Smooth muscle cell (in vitro differentiated cells): ENCODE measurements at regions not wholly inside any gene's neighbourhood (a gene's known extent, or its start where the extent isn't known, plus 50 kb on each side); places are given as distances from the start of the nearest gene placed in this dataset.

Experiments
- DNase-seq: peaks from one replicate; lab custom pipeline; 2025; ENCODE audit not compliant: unreplicated experiment; lab: John Stamatoyannopoulos, UW
- H2AFZ ChIP-seq: fragments of 200-600 bp; sonication (generic); 2 replicates; pipeline ENCODE4 v1.6.0; 2016; ENCODE audit warnings: antibody characterized with exemption, low read depth, mild to moderate bottlenecking
- H3F3A ChIP-seq: fragments of 200-600 bp; sonication (generic); 2 replicates; pipeline ENCODE4 v1.6.0; 2017; ENCODE audit warnings: antibody characterized with exemption, low read depth
- H3K27ac ChIP-seq: fragments of 200-600 bp; sonication (generic); 2 replicates; pipeline ENCODE4 v1.5.1; 2016; ENCODE audit warnings: low read depth, mild to moderate bottlenecking
- H3K27me3 ChIP-seq: fragments of 200-600 bp; sonication (generic); 2 replicates; pipeline ENCODE4 v1.6.1; 2016; ENCODE audit warnings: low read depth, mild to moderate bottlenecking
- H3K36me3 ChIP-seq: fragments of 200-600 bp; sonication (generic); 2 replicates; pipeline ENCODE4 v1.5.1; 2016; ENCODE audit warnings: low read depth
- H3K4me1 ChIP-seq: fragments of 200-600 bp; sonication (generic); 2 replicates; pipeline ENCODE4 v1.5.1; 2016; ENCODE audit warnings: low read depth
- H3K4me2 ChIP-seq: fragments of 200-600 bp; sonication (generic); 2 replicates; pipeline ENCODE4 v1.6.0; 2016; ENCODE audit warnings: mild to moderate bottlenecking
- H3K4me3 ChIP-seq: fragments of 200-600 bp; sonication (generic); 2 replicates; pipeline ENCODE4 v1.5.1; 2016; ENCODE audit warnings: mild to moderate bottlenecking
- H3K79me2 ChIP-seq: fragments of 200-600 bp; sonication (generic); 2 replicates; pipeline ENCODE4 v1.6.0; 2016; ENCODE audit warnings: low read depth, mild to moderate bottlenecking
- H3K9ac ChIP-seq: fragments of 200-600 bp; sonication (generic); 2 replicates; pipeline ENCODE4 v1.6.0; 2016; ENCODE audit warnings: low read depth
- H3K9me3 ChIP-seq: fragments of 200-600 bp; sonication (generic); replicated peaks from 2 replicates; pipeline ENCODE4 v1.5.1; 2016; ENCODE audit warnings: low read depth
- H4K20me1 ChIP-seq: fragments of 200-600 bp; sonication (generic); 2 replicates; pipeline ENCODE4 v1.6.0; 2016; ENCODE audit warnings: low read depth
- WGBS: methylation state at CpG from one replicate; pipeline ENCODE4 v1.1.7; 2016; ENCODE audit warnings: low lambda C conversion rate; 5-methylcytosine and 5-hydroxymethylcytosine counted together
- TF ChIP-seq, protein P1 (sequence below): fragments of 200-600 bp; sonication (generic); IDR thresholded peaks from 2 replicates; pipeline ENCODE4 v1.5.1; 2017; ENCODE audit warnings: borderline replicate concordance, mild to moderate bottlenecking, antibody characterized with exemption; ENCODE audit not compliant: insufficient read depth, poor library complexity, severe bottlenecking

DNA sequence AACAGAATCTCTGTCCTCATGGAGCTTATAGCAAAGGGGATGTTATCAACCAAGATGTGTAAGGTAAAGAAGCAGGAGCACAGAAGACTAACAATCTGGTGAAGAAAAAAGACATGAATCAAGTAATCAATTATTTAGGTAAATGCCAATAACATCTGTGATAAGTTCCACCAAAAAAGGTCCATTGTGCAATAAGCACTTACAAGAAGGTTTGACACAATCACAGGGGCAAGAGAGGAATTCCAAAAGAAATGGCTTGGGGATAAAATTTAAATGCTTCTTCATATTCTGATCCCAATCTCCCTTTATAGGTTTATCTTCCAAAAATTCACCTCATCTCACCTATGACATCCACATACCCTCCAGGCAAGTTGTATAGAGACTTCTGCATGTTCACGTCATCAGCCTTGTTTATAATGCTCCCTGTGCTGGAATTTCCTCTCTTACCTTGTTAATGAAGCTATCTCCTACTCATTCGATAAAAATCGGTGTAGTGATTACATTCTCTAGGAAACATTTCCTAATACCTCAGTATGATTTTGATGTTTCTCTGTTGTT is 53.6 kb upstream of the DPT start:
- TF ChIP-seq, protein P1, sequence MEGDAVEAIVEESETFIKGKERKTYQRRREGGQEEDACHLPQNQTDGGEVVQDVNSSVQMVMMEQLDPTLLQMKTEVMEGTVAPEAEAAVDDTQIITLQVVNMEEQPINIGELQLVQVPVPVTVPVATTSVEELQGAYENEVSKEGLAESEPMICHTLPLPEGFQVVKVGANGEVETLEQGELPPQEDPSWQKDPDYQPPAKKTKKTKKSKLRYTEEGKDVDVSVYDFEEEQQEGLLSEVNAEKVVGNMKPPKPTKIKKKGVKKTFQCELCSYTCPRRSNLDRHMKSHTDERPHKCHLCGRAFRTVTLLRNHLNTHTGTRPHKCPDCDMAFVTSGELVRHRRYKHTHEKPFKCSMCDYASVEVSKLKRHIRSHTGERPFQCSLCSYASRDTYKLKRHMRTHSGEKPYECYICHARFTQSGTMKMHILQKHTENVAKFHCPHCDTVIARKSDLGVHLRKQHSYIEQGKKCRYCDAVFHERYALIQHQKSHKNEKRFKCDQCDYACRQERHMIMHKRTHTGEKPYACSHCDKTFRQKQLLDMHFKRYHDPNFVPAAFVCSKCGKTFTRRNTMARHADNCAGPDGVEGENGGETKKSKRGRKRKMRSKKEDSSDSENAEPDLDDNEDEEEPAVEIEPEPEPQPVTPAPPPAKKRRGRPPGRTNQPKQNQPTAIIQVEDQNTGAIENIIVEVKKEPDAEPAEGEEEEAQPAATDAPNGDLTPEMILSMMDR = no peak
- Histone ChIP-seq H3K27ac (peak overlapping the region; percentile 83), H3K4me2 (peak overlapping the region; percentile 65), H3K4me3 (no peak overlapping the region), H4K20me1 (no peaks in the 10 kb centered on the region), H3K36me3 (no peaks in the 10 kb centered on the region), H3K79me2 (no peaks in the 10 kb centered on the region), H2AFZ (no peak overlapping the region), H3K27me3 (no peaks in the 10 kb centered on the region), H3F3A (peaks cover 9% of the 10 kb centered on the region), H3K9ac (peak overlapping the region; percentile 50), H3K9me3 (no peaks in the 10 kb centered on the region), H3K4me1 (peaks cover 26% of the 10 kb centered on the region)
- 52% methylated on average over 3 of the region's 3 CpGs for WGBS
- no peak for DNase-seq

DNA sequence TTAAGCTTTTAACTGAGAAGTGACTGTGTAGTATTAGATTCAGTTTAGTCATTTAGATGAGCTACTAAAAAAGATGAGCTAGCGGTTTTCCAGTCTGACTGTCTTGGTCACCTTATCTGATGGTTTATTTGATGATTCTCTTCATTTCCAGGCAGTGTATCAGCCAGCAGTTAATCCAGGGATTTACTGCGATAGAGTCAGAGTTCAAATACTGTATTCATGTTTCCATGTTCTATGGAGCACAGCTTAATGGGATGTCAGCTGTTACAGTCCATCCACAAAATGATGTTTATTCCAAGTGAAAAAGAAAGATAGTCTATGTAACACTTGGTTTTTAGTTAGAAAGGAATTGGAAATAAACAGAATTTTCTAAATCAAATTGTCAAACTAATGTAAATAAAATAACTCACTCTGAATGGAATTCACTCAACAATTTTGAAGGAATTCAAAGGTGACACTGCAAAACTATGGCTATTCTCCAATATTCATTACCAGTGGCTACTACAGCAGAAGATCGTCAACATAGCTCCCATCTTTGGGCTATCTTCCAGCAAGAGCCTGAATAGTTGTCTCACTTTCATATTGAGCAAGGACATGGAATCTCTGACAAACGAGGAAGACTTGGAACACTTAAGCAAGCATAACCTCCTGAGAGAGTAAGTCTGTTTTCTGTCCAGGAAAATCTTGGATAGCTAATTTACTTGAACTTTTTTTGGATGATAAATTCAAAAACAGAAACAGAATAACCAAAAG is 54.6 kb upstream of the DPT start:
- WGBS = 18% methylated on average over 4 of the region's 4 CpGs
- Histone ChIP-seq H2AFZ (no peak overlapping the region), H3K36me3 (no peaks in the 10 kb centered on the region), H3K4me1 (peaks cover 26% of the 10 kb centered on the region), H4K20me1 (no peaks in the 10 kb centered on the region), H3K9ac (peak overlapping the region; percentile 9), H3F3A (peaks cover 9% of the 10 kb centered on the region), H3K79me2 (no peaks in the 10 kb centered on the region), H3K9me3 (no peaks in the 10 kb centered on the region), H3K4me3 (peak overlapping the region; percentile 2), H3K4me2 (peak overlapping the region; percentile 65), H3K27ac (peak overlapping the region; percentile 83), H3K27me3 (no peaks in the 10 kb centered on the region)
- TF ChIP-seq, protein P1 = no peak
- no peak for DNase-seq

DNA sequence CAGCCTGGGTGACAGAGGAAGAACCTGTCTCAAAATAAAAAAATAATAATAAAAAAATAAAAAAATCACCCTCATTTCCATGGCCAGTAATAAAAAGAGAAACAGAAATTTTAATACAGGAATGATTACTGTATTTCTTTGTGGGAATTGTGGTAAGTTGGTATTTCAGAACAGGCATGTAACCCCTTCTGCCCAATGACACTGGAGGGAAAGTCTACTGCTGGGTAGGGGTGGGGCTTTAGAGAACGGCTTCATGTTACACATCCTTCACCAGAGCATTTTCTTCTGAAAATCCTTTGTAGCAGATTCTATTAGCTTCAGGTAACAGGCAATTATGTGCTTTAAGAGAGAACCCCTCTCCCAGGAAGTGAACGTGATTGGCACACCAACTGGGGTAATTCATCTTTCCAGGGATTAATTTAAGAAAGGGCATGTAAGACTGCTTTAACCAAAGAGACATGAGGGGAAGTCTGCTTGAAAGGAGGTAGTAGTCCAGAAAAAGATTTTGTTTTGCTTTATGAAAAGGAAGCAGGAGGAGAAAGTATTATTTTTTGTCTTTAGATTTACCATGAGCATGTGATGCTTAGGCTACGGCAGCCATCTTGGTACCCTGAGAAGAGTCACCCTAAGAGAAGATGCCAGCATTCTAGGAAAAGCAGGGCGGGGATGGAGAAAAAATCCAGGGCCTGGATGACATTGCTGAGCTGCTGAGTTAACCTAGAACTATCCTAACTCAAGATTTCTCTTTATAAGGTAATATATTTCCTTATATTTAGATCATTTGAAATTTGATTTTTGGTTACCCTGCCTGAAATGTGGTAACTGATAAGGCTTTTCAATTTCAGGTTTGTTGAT is 57.7 kb upstream of the DPT start:
- DNase-seq = no peak
- H3K27me3 ChIP-seq = no peaks in the 10 kb centered on the region

More for the DNA sequence above, 57.7 kb upstream of the DPT start:
- H3K4me3 ChIP-seq = no peak overlapping the region
- TF ChIP-seq, protein P1 = no peak
- H3K27ac ChIP-seq = peak overlapping the region; percentile 30
- no peaks in the 10 kb centered on the region for H3K36me3 ChIP-seq
- H2AFZ ChIP-seq = peak overlapping the region; percentile 56
- H3K9ac ChIP-seq = no peak overlapping the region
- H3K4me1 ChIP-seq = peaks cover 26% of the 10 kb centered on the region
- WGBS = 78% methylated on average over 4 of the region's 4 CpGs
- no peaks in the 10 kb centered on the region for H3K79me2 ChIP-seq
- H4K20me1 ChIP-seq = no peaks in the 10 kb centered on the region
- no peaks in the 10 kb centered on the region for H3K9me3 ChIP-seq
- peaks cover 9% of the 10 kb centered on the region for H3F3A ChIP-seq
- H3K4me2 ChIP-seq = peak overlapping the region; percentile 47
